HepG2 (cell line): ENCODE measurements at regions not wholly inside any gene's neighbourhood (a gene's known extent, or its start where the extent isn't known, plus 50 kb on each side); places are given as distances from the start of the nearest gene placed in this dataset.
A peak's percentile ranks its signal among the peaks of the same experiment; 100 is the strongest.

Source experiments
- ATAC-seq: fragments of 200-7000 bp; cut with Tn5 transposase; 3 replicates; pipeline ENCODE4 v1.9.1; 2020; ENCODE audit warnings: mild to moderate bottlenecking, moderate library complexity
- BruUV-seq: library from RNA; stranded (reverse); fragments of 400-500 nt; replicated peaks from 2 replicates; lab custom pipeline; 2021; lab: Mats Ljungman, UMichigan
- CTCF ChIA-PET: fragments of 300-600 bp; formaldehyde crosslinking; extraction: SDS; loops from one replicate; lab custom pipeline; 2021; ENCODE audit warnings: low total read pairs, inconsistent platforms, low intra/inter-chr PET ratio; lab: Yijun Ruan, JAX
- POLR2A ChIA-PET: fragments of 350-600 bp; sonication (Branson Sonifier 250); formaldehyde crosslinking; loops from one replicate; lab custom pipeline; 2020; ENCODE audit warnings: antibody characterized with exemption, inconsistent platforms; lab: Yijun Ruan, JAX
- DNase-seq: peaks from one replicate; pipeline ENCODE4 v3.0.0-alpha.2; 2015; ENCODE audit warnings: low spot score
- FAIRE-seq: peaks from 3 replicates; lab custom pipeline; 2011; peaks lifted over from hg19 to GRCh38; lab: Jason Lieb, UNC
- H2AFZ ChIP-seq: one replicate; pipeline ENCODE4 v1.6.1; 2011; ENCODE audit warnings: low read length, inconsistent platforms
- H3K27ac ChIP-seq: fragments of 300-600 bp; 3 replicates; pipeline ENCODE4 v1.8.0; 2011; ENCODE audit warnings: mixed run types, mild to moderate bottlenecking, mixed read lengths, low read length, inconsistent platforms; ENCODE audit not compliant: insufficient read depth; ENCODE audit errors: extremely low read length
- H3K27me3 ChIP-seq, 2 experiments: fragments of 200-600 bp in 1 of 2; 2 replicates in 1 of 2; 3 replicates in 1 of 2; pipeline versions ENCODE4 v1.6.0 to v1.8.0; 2011; ENCODE audit warnings: low read length in 2 of 2, mild to moderate bottlenecking in 2 of 2, moderate library complexity in 2 of 2, inconsistent platforms in 1 of 2; ENCODE audit not compliant: insufficient read depth in 2 of 2, control insufficient read depth in 1 of 2
- H3K36me3 ChIP-seq, 2 experiments: fragments of 200-600 bp in 1 of 2; replicated peaks in 1 of 2; 2 replicates in 1 of 2; 3 replicates in 1 of 2; pipeline versions ENCODE4 v1.5.1 to v1.8.0; 2011; ENCODE audit warnings: low read length in 2 of 2, inconsistent platforms in 1 of 2; ENCODE audit not compliant: insufficient read depth in 2 of 2, control insufficient read depth in 1 of 2
- H3K4me1 ChIP-seq: 2 replicates; pipeline ENCODE4 v1.5.1; 2012; ENCODE audit warnings: low read length, inconsistent platforms; ENCODE audit not compliant: insufficient read depth
- H3K4me2 ChIP-seq: 2 replicates; pipeline ENCODE4 v1.6.0; 2011; ENCODE audit warnings: low read depth, low read length, inconsistent platforms
- H3K4me3 ChIP-seq, 3 experiments: fragments of 200-600 bp in 1 of 3; sonication (generic), shearing (Covaris generic) in 1 of 3; replicated peaks in 1 of 3; 2 replicates each; pipeline ENCODE4 v1.5.1; 2011 to 2016; ENCODE audit warnings: low read length in 3 of 3, inconsistent platforms in 2 of 3, low read depth in 2 of 3, mild to moderate bottlenecking in 2 of 3, control low read depth in 1 of 3, mixed read lengths in 1 of 3; ENCODE audit not compliant: insufficient read depth in 1 of 3
- H3K79me2 ChIP-seq: one replicate; pipeline ENCODE4 v1.6.1; 2011; ENCODE audit warnings: low read length, inconsistent platforms; ENCODE audit not compliant: insufficient read depth
- H3K9ac ChIP-seq: 2 replicates; pipeline ENCODE4 v1.6.0; 2011; ENCODE audit warnings: mild to moderate bottlenecking, low read depth, low read length, inconsistent platforms; ENCODE audit not compliant: insufficient read depth
- H3K9me3 ChIP-seq: 2 replicates; pipeline ENCODE4 v1.5.1; 2012; ENCODE audit warnings: mild to moderate bottlenecking, low read length
- H4K20me1 ChIP-seq: 2 replicates; pipeline ENCODE4 v1.6.0; 2011; ENCODE audit warnings: inconsistent platforms, mild to moderate bottlenecking, low read length, moderate library complexity; ENCODE audit not compliant: insufficient read depth
- ARNT ChIP-seq: fragments of 450-650 bp; IDR thresholded peaks from 2 replicates; pipeline ENCODE4 v1.6.1; 2017
- CEBPG ChIP-seq: IDR thresholded peaks from 2 replicates; pipeline ENCODE4 v1.6.1; 2016
- HMG20B ChIP-seq: conservative IDR thresholded peaks from 2 replicates; pipeline ENCODE4 v1.6.1; 2016; ENCODE audit warnings: missing genetic modification reagents, missing compliant biosample characterization
- KDM5B ChIP-seq: sonication (generic); formaldehyde crosslinking; IDR thresholded peaks from 2 replicates; pipeline ENCODE4 v1.4.0; 2020; ENCODE audit warnings: missing genetic modification reagents, mild to moderate bottlenecking, borderline replicate concordance
- MAFF ChIP-seq: IDR thresholded peaks from 2 replicates; pipeline ENCODE4 v1.6.1; 2011; ENCODE audit warnings: low read depth, low read length, improper control_type of control experiment
- MAFG ChIP-seq: sonication (generic); formaldehyde crosslinking; IDR thresholded peaks from 2 replicates; pipeline ENCODE4 v1.5.1; 2020; ENCODE audit warnings: mild to moderate bottlenecking, missing genetic modification reagents
- MAFK ChIP-seq, 2 experiments: IDR thresholded peaks in 1 of 2; conservative IDR thresholded peaks in 1 of 2; 2 replicates each; pipeline ENCODE4 v1.6.1; 2011; ENCODE audit warnings: improper control_type of control experiment in 2 of 2, low read length in 2 of 2
- MIXL1 ChIP-seq: IDR thresholded peaks from 2 replicates; pipeline ENCODE4 v1.6.1; 2016
- NFE2L2 ChIP-seq: fragments of 150-350 bp; IDR thresholded peaks from 2 replicates; pipeline ENCODE4 v1.6.1; 2014; ENCODE audit warnings: low read length
- PAWR ChIP-seq: sonication (generic); formaldehyde crosslinking; IDR thresholded peaks from 2 replicates; pipeline ENCODE4 v1.4.0; 2020; ENCODE audit warnings: missing genetic modification reagents, mild to moderate bottlenecking, borderline replicate concordance
- PTBP1 ChIP-seq: fragments of 200-400 bp; formaldehyde crosslinking; IDR thresholded peaks from 2 replicates; pipeline ENCODE4 v1.6.1; 2018; ENCODE audit warnings: low read length, low read depth; ENCODE audit not compliant: poor library complexity, severe bottlenecking
- TOE1 ChIP-seq: sonication (generic); formaldehyde crosslinking; IDR thresholded peaks from 2 replicates; pipeline ENCODE4 v1.4.0; 2020; ENCODE audit warnings: mild to moderate bottlenecking, missing genetic modification reagents
- XRCC5 ChIP-seq: fragments of 200-400 bp; formaldehyde crosslinking; optimal IDR thresholded peaks from 2 replicates; pipeline ENCODE3; 2017; ENCODE audit warnings: mild to moderate bottlenecking, low read length
- ZFP62 ChIP-seq: sonication (generic); formaldehyde crosslinking; IDR thresholded peaks from 2 replicates; pipeline ENCODE4 v1.4.0; 2020; ENCODE audit warnings: missing genetic modification reagents
- ZKSCAN1 ChIP-seq: fragments of 150-350 bp; IDR thresholded peaks from 2 replicates; pipeline ENCODE4 v1.6.1; 2014; ENCODE audit warnings: low read length
- ZNF251 ChIP-seq: sonication (generic); formaldehyde crosslinking; IDR thresholded peaks from 2 replicates; pipeline ENCODE4 v1.9.0; 2021; ENCODE audit warnings: mild to moderate bottlenecking, missing genetic modification reagents
- ZNF530 ChIP-seq: sonication (generic); formaldehyde crosslinking; IDR thresholded peaks from 2 replicates; pipeline ENCODE4 v1.5.0; 2020; ENCODE audit warnings: low read depth, mild to moderate bottlenecking, missing genetic modification reagents
- ZNF652 ChIP-seq: IDR thresholded peaks from 2 replicates; pipeline ENCODE4 v1.6.1; 2016; ENCODE audit warnings: low read depth, borderline replicate concordance
- ZSCAN21 ChIP-seq: sonication (generic); formaldehyde crosslinking; IDR thresholded peaks from 2 replicates; pipeline ENCODE4 v1.8.0; 2022; ENCODE audit warnings: mild to moderate bottlenecking, missing genetic modification reagents, moderate library complexity, borderline replicate concordance
- WGBS: methylation state at CpG from one replicate; pipeline ENCODE4 v1.1.6; 2017; ENCODE audit warnings: low lambda C conversion rate; 5-methylcytosine and 5-hydroxymethylcytosine counted together
- in situ Hi-C: cut with HindIII; loops from 2 replicates; pipeline ENCODE4 v1.10.0; 2017; ENCODE audit warnings: low pct_unique_long_range_greater_than_20kb; ENCODE audit not compliant: extremely low pct_ligation_motif_present
- intact Hi-C: fragments of 100-400 bp; cut with micrococcal nuclease; formaldehyde crosslinking; loops from one replicate; pipeline ENCODE4 v1.10.0; 2022; ENCODE audit not compliant: unreplicated experiment
- TF ChIP-seq, protein P1 (sequence below): sonication (generic); formaldehyde crosslinking; IDR thresholded peaks from 2 replicates; pipeline ENCODE4 v1.5.0; 2020; ENCODE audit warnings: mild to moderate bottlenecking, missing genetic modification reagents
- TF ChIP-seq, protein P2 (sequence below): sonication (generic); formaldehyde crosslinking; IDR thresholded peaks from 2 replicates; pipeline ENCODE4 v1.5.1; 2020; ENCODE audit warnings: missing genetic modification reagents, mild to moderate bottlenecking, borderline replicate concordance
- TF ChIP-seq, protein P3 (sequence below): sonication (generic); formaldehyde crosslinking; IDR thresholded peaks from 2 replicates; pipeline ENCODE4 v1.5.1; 2020; ENCODE audit warnings: mild to moderate bottlenecking, moderate library complexity, missing genetic modification reagents

DNA sequence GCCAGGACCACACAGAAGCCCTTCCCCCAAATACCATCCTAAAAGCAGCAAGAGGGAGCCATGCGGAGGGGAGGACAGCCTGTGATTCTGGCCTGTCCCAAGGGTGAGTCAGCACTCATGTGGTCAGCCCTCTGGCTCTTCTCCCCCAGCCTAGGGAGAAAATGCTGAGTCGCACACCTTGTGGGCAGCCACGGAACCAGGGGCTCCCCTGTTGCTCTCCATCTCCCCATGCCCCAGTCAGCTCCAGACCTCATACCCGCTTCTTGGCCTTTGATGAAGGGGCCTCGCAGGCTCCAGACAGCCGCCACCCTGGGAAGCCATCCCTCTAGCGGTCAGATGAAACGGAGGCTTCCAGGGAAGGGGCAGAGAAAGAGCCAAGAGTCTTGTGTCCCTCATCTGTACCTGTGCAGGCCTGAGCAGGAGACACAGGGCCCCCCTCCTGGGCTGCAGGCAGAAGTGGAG is 181.3 kb upstream of the SIX2 start:
- H3K9me3 ChIP-seq, result no peaks in the 10 kb centered on the region
- H3K27me3 ChIP-seq, result peaks cover 3 to 8% of the 10 kb centered on the region in 2 experiments; a peak in 3 of 5 replicates
- no peak overlapping the region for H3K4me2 ChIP-seq
- H4K20me1 ChIP-seq, result no peaks in the 10 kb centered on the region
- no peak overlapping the region for H3K27ac ChIP-seq
- 49% methylated on average over 8 of the region's 8 CpGs for WGBS
- intact Hi-C loops (no loop called here), in situ Hi-C loops (no loop called here)
- POLR2A ChIA-PET, result no interaction called here
- CTCF ChIA-PET, result no interaction called here
- no peak for FAIRE-seq
- H3K4me3 ChIP-seq, result no peak overlapping the region
- no peaks in the 10 kb centered on the region for H3K4me1 ChIP-seq
- peak; percentile 67 for ATAC-seq
- H3K36me3 ChIP-seq, result no peaks in the 10 kb centered on the region
- no TSS peak for BruUV-seq
- H3K79me2 ChIP-seq, result no peaks in the 10 kb centered on the region
- H2AFZ ChIP-seq, result no peak overlapping the region
- peak; percentile 9 for DNase-seq
- H3K9ac ChIP-seq, result no peak overlapping the region
- TF ChIP-seq MAFG (CRISPR knock-in tag) (peak; percentile 77), MIXL1 (no peak), XRCC5 (peak; percentile 21), TOE1 (CRISPR knock-in tag) (no peak), MAFK (conservative IDR thresholded peaks at IDR 0.05 in 1 of 2, IDR thresholded peaks at IDR 0.05 in 1 of 2; ENCODE audit: low read length in 2 of 2) (peak; percentile 71 to 76), ZFP62 (no peak), ARNT (no peak), ZNF251 (CRISPR knock-in tag) (no peak), CEBPG (no peak), ZNF530 (CRISPR knock-in tag) (no peak), MAFF (peak; percentile 68), HMG20B (CRISPR knock-in tag) (no peak), PTBP1 (no peak), ZNF652 (CRISPR knock-in tag) (no peak), ZSCAN21 (CRISPR knock-in tag) (no peak), PAWR (no peak), NFE2L2 (peak; percentile 39; the same call in 1 of the 2 replicates), ZKSCAN1 (no peak), KDM5B (CRISPR knock-in tag) (no peak)
- TF ChIP-seq, protein P1, sequence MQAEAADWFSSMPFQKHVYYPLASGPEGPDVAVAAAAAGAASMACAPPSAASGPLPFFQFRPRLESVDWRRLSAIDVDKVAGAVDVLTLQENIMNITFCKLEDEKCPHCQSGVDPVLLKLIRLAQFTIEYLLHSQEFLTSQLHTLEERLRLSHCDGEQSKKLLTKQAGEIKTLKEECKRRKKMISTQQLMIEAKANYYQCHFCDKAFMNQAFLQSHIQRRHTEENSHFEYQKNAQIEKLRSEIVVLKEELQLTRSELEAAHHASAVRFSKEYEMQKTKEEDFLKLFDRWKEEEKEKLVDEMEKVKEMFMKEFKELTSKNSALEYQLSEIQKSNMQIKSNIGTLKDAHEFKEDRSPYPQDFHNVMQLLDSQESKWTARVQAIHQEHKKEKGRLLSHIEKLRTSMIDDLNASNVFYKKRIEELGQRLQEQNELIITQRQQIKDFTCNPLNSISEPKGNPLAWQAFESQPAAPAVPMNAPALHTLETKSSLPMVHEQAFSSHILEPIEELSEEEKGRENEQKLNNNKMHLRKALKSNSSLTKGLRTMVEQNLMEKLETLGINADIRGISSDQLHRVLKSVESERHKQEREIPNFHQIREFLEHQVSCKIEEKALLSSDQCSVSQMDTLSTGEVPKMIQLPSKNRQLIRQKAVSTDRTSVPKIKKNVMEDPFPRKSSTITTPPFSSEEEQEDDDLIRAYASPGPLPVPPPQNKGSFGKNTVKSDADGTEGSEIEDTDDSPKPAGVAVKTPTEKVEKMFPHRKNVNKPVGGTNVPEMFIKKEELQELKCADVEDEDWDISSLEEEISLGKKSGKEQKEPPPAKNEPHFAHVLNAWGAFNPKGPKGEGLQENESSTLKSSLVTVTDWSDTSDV (CRISPR knock-in tag), result no peak
- TF ChIP-seq, protein P2, sequence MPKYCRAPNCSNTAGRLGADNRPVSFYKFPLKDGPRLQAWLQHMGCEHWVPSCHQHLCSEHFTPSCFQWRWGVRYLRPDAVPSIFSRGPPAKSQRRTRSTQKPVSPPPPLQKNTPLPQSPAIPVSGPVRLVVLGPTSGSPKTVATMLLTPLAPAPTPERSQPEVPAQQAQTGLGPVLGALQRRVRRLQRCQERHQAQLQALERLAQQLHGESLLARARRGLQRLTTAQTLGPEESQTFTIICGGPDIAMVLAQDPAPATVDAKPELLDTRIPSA, result no peak
- TF ChIP-seq, protein P3, sequence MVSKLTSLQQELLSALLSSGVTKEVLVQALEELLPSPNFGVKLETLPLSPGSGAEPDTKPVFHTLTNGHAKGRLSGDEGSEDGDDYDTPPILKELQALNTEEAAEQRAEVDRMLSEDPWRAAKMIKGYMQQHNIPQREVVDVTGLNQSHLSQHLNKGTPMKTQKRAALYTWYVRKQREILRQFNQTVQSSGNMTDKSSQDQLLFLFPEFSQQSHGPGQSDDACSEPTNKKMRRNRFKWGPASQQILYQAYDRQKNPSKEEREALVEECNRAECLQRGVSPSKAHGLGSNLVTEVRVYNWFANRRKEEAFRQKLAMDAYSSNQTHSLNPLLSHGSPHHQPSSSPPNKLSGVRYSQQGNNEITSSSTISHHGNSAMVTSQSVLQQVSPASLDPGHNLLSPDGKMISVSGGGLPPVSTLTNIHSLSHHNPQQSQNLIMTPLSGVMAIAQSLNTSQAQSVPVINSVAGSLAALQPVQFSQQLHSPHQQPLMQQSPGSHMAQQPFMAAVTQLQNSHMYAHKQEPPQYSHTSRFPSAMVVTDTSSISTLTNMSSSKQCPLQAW (CRISPR knock-in tag), result no peak
